Activated naive CD4-positive, alpha-beta T cell treated with anti-CD3 and anti-CD28 coated beads for 36 hours (primary cell): ENCODE measurements at regions not wholly inside any gene's neighbourhood (a gene's known extent, or its start where the extent isn't known, plus 50 kb on each side); places are given as distances from the start of the nearest gene placed in this dataset.
"Not testable (repeated sequence)": the region's sequence is repeated elsewhere in the genome, so short reads cannot be mapped to it uniquely, and the experiment has no call there.

Experiments used
- CTCF ChIA-PET: fragments of 350-600 bp; sonication (Branson Sonifier 250); formaldehyde crosslinking; loops from one replicate; lab custom pipeline; 2021; ENCODE audit warnings: antibody characterized with exemption; lab: Charles Lee
- DNase-seq: peaks from one replicate; pipeline ENCODE4 v3.0.0-alpha.2; 2020
- H3K27ac Mint-ChIP-seq: one replicate; pipeline ENCODE4 v1.8.0; 2021; ENCODE audit warnings: mild to moderate bottlenecking, mixed read lengths
- H3K27me3 Mint-ChIP-seq: one replicate; pipeline ENCODE4 v1.8.0; 2021; ENCODE audit warnings: low read depth, mixed read lengths
- H3K36me3 Mint-ChIP-seq: one replicate; pipeline ENCODE4 v1.8.0; 2021; ENCODE audit warnings: low read depth, mixed read lengths
- H3K4me1 Mint-ChIP-seq: one replicate; pipeline ENCODE4 v1.8.0; 2021; ENCODE audit warnings: low read depth, mixed read lengths
- H3K4me3 Mint-ChIP-seq: one replicate; pipeline ENCODE4 v1.8.0; 2021; ENCODE audit warnings: mild to moderate bottlenecking, moderate library complexity, mixed read lengths
- H3K9me3 Mint-ChIP-seq: one replicate; pipeline ENCODE4 v1.8.0; 2021; ENCODE audit warnings: mixed read lengths
- intact Hi-C: fragments of 100-400 bp; cut with micrococcal nuclease; formaldehyde crosslinking; loops from one replicate; pipeline ENCODE4 v1.15.1; 2023

- peaks cover 5% of the 10 kb centered on the region for H3K9me3 Mint-ChIP-seq
- no peaks in the 10 kb centered on the region for H3K36me3 Mint-ChIP-seq
- CTCF ChIA-PET, result no interaction called here
- intact Hi-C loops, result no loop called here
- H3K4me1 Mint-ChIP-seq, result no peaks in the 10 kb centered on the region
- DNase-seq, result no peak
- no peak overlapping the region for H3K27ac Mint-ChIP-seq
- H3K4me3 Mint-ChIP-seq, result no peak overlapping the region
- no peaks in the 10 kb centered on the region for H3K27me3 Mint-ChIP-seq
Measured at GRCh38 chr3:147701195-147701594, 292.0 kb downstream of the ZIC1 start.

- CTCF ChIA-PET, result no interaction called here
- H3K27ac Mint-ChIP-seq, result no peak overlapping the region
- no peaks in the 10 kb centered on the region for H3K27me3 Mint-ChIP-seq
Measured at GRCh38 chr3:147702509-147702908, 293.3 kb downstream of the ZIC1 start.

GRCh38 chr3:147705651-147706051 is 296.5 kb downstream of the ZIC1 start:
- peaks cover 2% of the 10 kb centered on the region for H3K9me3 Mint-ChIP-seq
- no peaks in the 10 kb centered on the region for H3K4me1 Mint-ChIP-seq
- intact Hi-C loops, result no loop called here
- H3K27me3 Mint-ChIP-seq, result no peaks in the 10 kb centered on the region
- H3K4me3 Mint-ChIP-seq, result no peak overlapping the region
- no peak overlapping the region for H3K27ac Mint-ChIP-seq
- CTCF ChIA-PET, result no interaction called here
- no peaks in the 10 kb centered on the region for H3K36me3 Mint-ChIP-seq
- DNase-seq, result no peak

More at GRCh38 chr3:147702509-147702908, 293.3 kb downstream of the ZIC1 start:
- H3K4me3 Mint-ChIP-seq, result no peak overlapping the region
- H3K9me3 Mint-ChIP-seq, result peaks cover 2% of the 10 kb centered on the region
- H3K36me3 Mint-ChIP-seq, result no peaks in the 10 kb centered on the region
- intact Hi-C loops, result no loop called here
- DNase-seq, result no peak
- no peaks in the 10 kb centered on the region for H3K4me1 Mint-ChIP-seq

GRCh38 chr3:147710753-147711152 is 301.6 kb downstream of the ZIC1 start:
- H3K9me3 Mint-ChIP-seq, H3K36me3 Mint-ChIP-seq, CTCF ChIA-PET, H3K27me3 Mint-ChIP-seq, H3K4me1 Mint-ChIP-seq, H3K27ac Mint-ChIP-seq, intact Hi-C loops, DNase-seq, H3K4me3 Mint-ChIP-seq: not testable (repeated sequence)

- DNase-seq, result no peak
- Mint-ChIP-seq H3K27ac (no peak overlapping the region), H3K4me3 (no peak overlapping the region), H3K27me3 (no peaks in the 10 kb centered on the region), H3K4me1 (no peaks in the 10 kb centered on the region), H3K36me3 (no peaks in the 10 kb centered on the region), H3K9me3 (no peaks in the 10 kb centered on the region)
- intact Hi-C loops, result no loop called here
- CTCF ChIA-PET, result no interaction called here
Measured at GRCh38 chr3:147712357-147712756, 303.2 kb downstream of the ZIC1 start.

GRCh38 chr3:147712758-147713157 is 303.6 kb downstream of the ZIC1 start:
- H3K9me3 Mint-ChIP-seq, H3K36me3 Mint-ChIP-seq, H3K27ac Mint-ChIP-seq, CTCF ChIA-PET, intact Hi-C loops, H3K4me3 Mint-ChIP-seq, H3K4me1 Mint-ChIP-seq, DNase-seq, H3K27me3 Mint-ChIP-seq: not testable (repeated sequence)

GRCh38 chr3:147713234-147714133 is 304.3 kb downstream of the ZIC1 start:
- H3K4me3 Mint-ChIP-seq, result no peak overlapping the region
- H3K36me3 Mint-ChIP-seq, result no peaks in the 10 kb centered on the region
- intact Hi-C loops, result no loop called here
- no peaks in the 10 kb centered on the region for H3K4me1 Mint-ChIP-seq
- H3K27ac Mint-ChIP-seq, result no peak overlapping the region
- no peak for DNase-seq
- no peaks in the 10 kb centered on the region for H3K27me3 Mint-ChIP-seq
- CTCF ChIA-PET, result no interaction called here
- no peaks in the 10 kb centered on the region for H3K9me3 Mint-ChIP-seq

- DNase-seq, result no peak
- H3K27me3 Mint-ChIP-seq, result no peaks in the 10 kb centered on the region
- intact Hi-C loops, result no loop called here
- no peaks in the 10 kb centered on the region for H3K4me1 Mint-ChIP-seq
- no peak overlapping the region for H3K4me3 Mint-ChIP-seq
- peaks cover 7% of the 10 kb centered on the region for H3K9me3 Mint-ChIP-seq
- CTCF ChIA-PET, result no interaction called here
- no peaks in the 10 kb centered on the region for H3K36me3 Mint-ChIP-seq
- no peak overlapping the region for H3K27ac Mint-ChIP-seq
Measured at GRCh38 chr3:147729641-147730040, 320.5 kb downstream of the ZIC1 start.

- DNase-seq, result no peak
- Mint-ChIP-seq H3K27ac (no peak overlapping the region), H3K9me3 (peaks cover 7% of the 10 kb centered on the region), H3K36me3 (no peaks in the 10 kb centered on the region), H3K4me1 (no peaks in the 10 kb centered on the region), H3K27me3 (no peaks in the 10 kb centered on the region), H3K4me3 (no peak overlapping the region)
- CTCF ChIA-PET, result no interaction called here
- intact Hi-C loops, result no loop called here
Measured at GRCh38 chr3:147730284-147730683, 321.1 kb downstream of the ZIC1 start.

GRCh38 chr3:147733217-147733616 is 324.1 kb downstream of the ZIC1 start:
- Mint-ChIP-seq H3K4me1 (no peaks in the 10 kb centered on the region), H3K27me3 (no peaks in the 10 kb centered on the region)
- CTCF ChIA-PET, result no interaction called here

GRCh38 chr3:147735616-147736015 is 326.5 kb downstream of the ZIC1 start:
- H3K4me1 Mint-ChIP-seq, result no peaks in the 10 kb centered on the region
- no peaks in the 10 kb centered on the region for H3K36me3 Mint-ChIP-seq
- DNase-seq, result no peak
- H3K27ac Mint-ChIP-seq, result no peak overlapping the region
- CTCF ChIA-PET, result no interaction called here
- H3K27me3 Mint-ChIP-seq, result no peaks in the 10 kb centered on the region
- H3K4me3 Mint-ChIP-seq, result no peak overlapping the region
- intact Hi-C loops, result no loop called here
- H3K9me3 Mint-ChIP-seq, result peaks cover 2% of the 10 kb centered on the region

More at GRCh38 chr3:147733217-147733616, 324.1 kb downstream of the ZIC1 start:
- DNase-seq, result no peak
- intact Hi-C loops, result no loop called here
- peaks cover 4% of the 10 kb centered on the region for H3K9me3 Mint-ChIP-seq
- no peak overlapping the region for H3K27ac Mint-ChIP-seq
- no peaks in the 10 kb centered on the region for H3K36me3 Mint-ChIP-seq
- no peak overlapping the region for H3K4me3 Mint-ChIP-seq

GRCh38 chr3:147736226-147736625 is 327.1 kb downstream of the ZIC1 start:
- no peak overlapping the region for H3K4me3 Mint-ChIP-seq
- no peak overlapping the region for H3K27ac Mint-ChIP-seq
- CTCF ChIA-PET, result no interaction called here
- no peaks in the 10 kb centered on the region for H3K4me1 Mint-ChIP-seq
- no peaks in the 10 kb centered on the region for H3K36me3 Mint-ChIP-seq
- no peaks in the 10 kb centered on the region for H3K27me3 Mint-ChIP-seq
- intact Hi-C loops, result no loop called here
- H3K9me3 Mint-ChIP-seq, result peaks cover 2% of the 10 kb centered on the region
- no peak for DNase-seq

- CTCF ChIA-PET, result no interaction called here
Measured at GRCh38 chr3:147737376-147737775, 328.2 kb downstream of the ZIC1 start.

More at GRCh38 chr3:147737376-147737775, 328.2 kb downstream of the ZIC1 start:
- Mint-ChIP-seq H3K4me1 (no peaks in the 10 kb centered on the region), H3K9me3 (peaks cover 2% of the 10 kb centered on the region), H3K27ac (no peak overlapping the region), H3K4me3 (no peak overlapping the region), H3K27me3 (no peaks in the 10 kb centered on the region), H3K36me3 (no peaks in the 10 kb centered on the region)
- DNase-seq, result no peak
- intact Hi-C loops, result no loop called here
